Hepatocyte (in vitro differentiated cells): ENCODE measurements at regions not wholly inside any gene's neighbourhood (a gene's known extent, or its start where the extent isn't known, plus 50 kb on each side); places are given as distances from the start of the nearest gene placed in this dataset.

Experiments used
- DNase-seq: peaks from one replicate; pipeline ENCODE4 v3.0.0-alpha.2; 2016; ENCODE audit warnings: low spot score
- H2AFZ ChIP-seq: fragments of 200-600 bp; sonication (generic); 2 replicates; pipeline ENCODE4 v1.6.0; 2016; ENCODE audit warnings: antibody characterized with exemption, mild to moderate bottlenecking
- H3K27ac ChIP-seq: fragments of 200-600 bp; sonication (generic); 2 replicates; pipeline ENCODE4 v1.5.1; 2016; ENCODE audit warnings: mild to moderate bottlenecking
- H3K27me3 ChIP-seq: fragments of 200-600 bp; sonication (generic); 2 replicates; pipeline ENCODE4 v1.6.1; 2016
- H3K36me3 ChIP-seq: fragments of 200-600 bp; sonication (generic); replicated peaks from 2 replicates; pipeline ENCODE4 v1.5.1; 2016; ENCODE audit warnings: low read depth; ENCODE audit not compliant: insufficient read depth
- H3K4me1 ChIP-seq: fragments of 200-600 bp; sonication (generic); 2 replicates; pipeline ENCODE4 v1.5.1; 2016; ENCODE audit warnings: mild to moderate bottlenecking, moderate library complexity; ENCODE audit not compliant: insufficient read depth
- H3K4me2 ChIP-seq: fragments of 200-600 bp; sonication (generic); 2 replicates; pipeline ENCODE4 v1.6.0; 2016
- H3K4me3 ChIP-seq: fragments of 200-600 bp; sonication (generic); 2 replicates; pipeline ENCODE4 v1.5.1; 2016; ENCODE audit warnings: mild to moderate bottlenecking
- H3K79me2 ChIP-seq: fragments of 200-600 bp; sonication (generic); 2 replicates; pipeline ENCODE4 v1.6.0; 2017; ENCODE audit warnings: mild to moderate bottlenecking
- H3K9me2 ChIP-seq: fragments of 200-600 bp; sonication (generic); replicated peaks from 2 replicates; pipeline ENCODE4 v1.6.0; 2017; ENCODE audit warnings: mild to moderate bottlenecking; ENCODE audit not compliant: insufficient read depth
- H3K9me3 ChIP-seq: fragments of 200-600 bp; sonication (generic); 2 replicates; pipeline ENCODE4 v1.5.1; 2016; ENCODE audit warnings: low read depth, mild to moderate bottlenecking
- H4K20me1 ChIP-seq: fragments of 200-600 bp; sonication (generic); 2 replicates; pipeline ENCODE4 v1.6.0; 2016; ENCODE audit warnings: mild to moderate bottlenecking; ENCODE audit not compliant: insufficient read depth, poor library complexity, severe bottlenecking
- EZH2 ChIP-seq: fragments of 200-600 bp; sonication (generic); IDR thresholded peaks from 2 replicates; pipeline ENCODE4 v1.6.1; 2016; ENCODE audit warnings: antibody characterized with exemption, mild to moderate bottlenecking, borderline replicate concordance
- EZH2phosphoT487 ChIP-seq: fragments of 200-600 bp; sonication (generic); IDR thresholded peaks from one replicate; pipeline ENCODE4 v1.6.1; 2018; ENCODE audit warnings: antibody characterized with exemption, mild to moderate bottlenecking, low read depth, moderate library complexity; ENCODE audit not compliant: unreplicated experiment, severe bottlenecking
- WGBS: methylation state at CpG from one replicate; pipeline ENCODE4 v1.1.6; 2016; ENCODE audit warnings: low lambda C conversion rate; ENCODE audit errors: missing lambda C conversion rate; 5-methylcytosine and 5-hydroxymethylcytosine counted together
- TF ChIP-seq, protein P1 (sequence below): fragments of 200-600 bp; sonication (generic); IDR thresholded peaks from 2 replicates; pipeline ENCODE4 v1.5.1; 2016; ENCODE audit warnings: antibody characterized with exemption, mild to moderate bottlenecking; ENCODE audit not compliant: poor library complexity

GRCh38 chr7:67589183-67589582, 592.5 kb downstream of the TYW1 start:
- no peak overlapping the region for H2AFZ ChIP-seq
- H3K27ac ChIP-seq, result no peak overlapping the region
- DNase-seq, result no peak
- H3K9me3 ChIP-seq, result no peaks in the 10 kb centered on the region
- TF ChIP-seq EZH2phosphoT487 (no peak), EZH2 (no peak)
- TF ChIP-seq, protein P1, sequence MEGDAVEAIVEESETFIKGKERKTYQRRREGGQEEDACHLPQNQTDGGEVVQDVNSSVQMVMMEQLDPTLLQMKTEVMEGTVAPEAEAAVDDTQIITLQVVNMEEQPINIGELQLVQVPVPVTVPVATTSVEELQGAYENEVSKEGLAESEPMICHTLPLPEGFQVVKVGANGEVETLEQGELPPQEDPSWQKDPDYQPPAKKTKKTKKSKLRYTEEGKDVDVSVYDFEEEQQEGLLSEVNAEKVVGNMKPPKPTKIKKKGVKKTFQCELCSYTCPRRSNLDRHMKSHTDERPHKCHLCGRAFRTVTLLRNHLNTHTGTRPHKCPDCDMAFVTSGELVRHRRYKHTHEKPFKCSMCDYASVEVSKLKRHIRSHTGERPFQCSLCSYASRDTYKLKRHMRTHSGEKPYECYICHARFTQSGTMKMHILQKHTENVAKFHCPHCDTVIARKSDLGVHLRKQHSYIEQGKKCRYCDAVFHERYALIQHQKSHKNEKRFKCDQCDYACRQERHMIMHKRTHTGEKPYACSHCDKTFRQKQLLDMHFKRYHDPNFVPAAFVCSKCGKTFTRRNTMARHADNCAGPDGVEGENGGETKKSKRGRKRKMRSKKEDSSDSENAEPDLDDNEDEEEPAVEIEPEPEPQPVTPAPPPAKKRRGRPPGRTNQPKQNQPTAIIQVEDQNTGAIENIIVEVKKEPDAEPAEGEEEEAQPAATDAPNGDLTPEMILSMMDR, result no peak
- H3K4me3 ChIP-seq, result no peak overlapping the region
- H3K9me2 ChIP-seq, result no peaks in the 10 kb centered on the region
- H4K20me1 ChIP-seq, result no peaks in the 10 kb centered on the region
- WGBS, result 88% methylated on average over 10 of the region's 10 CpGs
- no peak overlapping the region for H3K4me2 ChIP-seq
- H3K4me1 ChIP-seq, result no peaks in the 10 kb centered on the region
- no peaks in the 10 kb centered on the region for H3K36me3 ChIP-seq
- H3K27me3 ChIP-seq, result no peaks in the 10 kb centered on the region
- H3K79me2 ChIP-seq, result no peaks in the 10 kb centered on the region

DNA sequence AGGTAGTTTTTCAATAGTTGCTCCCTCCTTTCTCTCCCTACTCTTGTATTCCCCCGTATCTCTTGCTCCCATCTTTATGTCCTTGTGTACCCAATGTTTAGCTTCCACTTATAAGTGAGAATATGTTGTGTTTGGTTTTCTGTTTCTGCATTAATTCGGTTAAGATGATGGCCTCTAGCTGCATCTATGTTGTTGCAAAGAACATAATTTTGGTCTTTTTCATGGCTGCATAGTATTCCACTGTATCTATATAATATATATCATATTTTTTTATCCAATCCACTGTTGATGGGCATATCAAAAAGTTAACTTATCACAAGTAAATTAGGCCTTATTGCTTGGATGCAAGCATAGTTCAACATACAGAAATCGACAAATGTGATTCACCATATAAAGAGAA, 594.0 kb downstream of the TYW1 start:
- no peak for DNase-seq
- no peaks in the 10 kb centered on the region for H3K79me2 ChIP-seq
- H3K4me2 ChIP-seq, result no peak overlapping the region
- H3K9me3 ChIP-seq, result no peaks in the 10 kb centered on the region
- H3K4me1 ChIP-seq, result no peaks in the 10 kb centered on the region
- WGBS, result 76% methylated on average over 3 of the region's 3 CpGs
- no peaks in the 10 kb centered on the region for H4K20me1 ChIP-seq
- no peaks in the 10 kb centered on the region for H3K9me2 ChIP-seq
- TF ChIP-seq EZH2phosphoT487 (no peak), EZH2 (no peak)
- TF ChIP-seq, protein P1, result no peak
- no peak overlapping the region for H3K4me3 ChIP-seq
- peaks cover 5% of the 10 kb centered on the region for H3K27me3 ChIP-seq
- H2AFZ ChIP-seq, result no peak overlapping the region
- H3K36me3 ChIP-seq, result no peaks in the 10 kb centered on the region
- no peak overlapping the region for H3K27ac ChIP-seq

DNA sequence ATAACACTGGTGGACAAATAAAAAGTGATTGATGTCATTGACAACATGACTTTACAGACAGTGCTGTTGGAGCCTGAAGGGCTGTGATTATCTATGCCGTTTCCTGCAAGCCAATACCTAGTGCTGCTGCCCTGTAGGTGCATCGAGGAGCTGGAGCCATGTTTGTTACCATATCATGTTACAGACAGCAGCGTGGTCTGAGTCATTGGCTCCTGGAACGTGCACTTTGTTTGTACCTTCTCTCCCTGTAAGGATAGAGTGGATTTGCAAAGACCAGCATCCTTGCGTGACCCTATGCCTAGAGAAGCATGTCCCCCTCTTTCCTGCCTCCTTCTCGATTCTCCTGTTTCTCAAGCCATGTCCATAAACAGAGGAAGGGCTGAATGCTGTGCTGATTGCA, 597.2 kb downstream of the TYW1 start:
- no peaks in the 10 kb centered on the region for H3K9me3 ChIP-seq
- no peak overlapping the region for H3K27ac ChIP-seq
- H3K4me2 ChIP-seq, result no peak overlapping the region
- H3K9me2 ChIP-seq, result no peaks in the 10 kb centered on the region
- no peaks in the 10 kb centered on the region for H4K20me1 ChIP-seq
- TF ChIP-seq EZH2, result no peak
- no peak overlapping the region for H3K4me3 ChIP-seq
- 38% methylated on average over 6 of the region's 6 CpGs for WGBS
- H3K36me3 ChIP-seq, result no peaks in the 10 kb centered on the region
- H3K4me1 ChIP-seq, result no peaks in the 10 kb centered on the region
- H3K79me2 ChIP-seq, result no peaks in the 10 kb centered on the region
- no peak overlapping the region for H2AFZ ChIP-seq
- H3K27me3 ChIP-seq, result peaks cover 5% of the 10 kb centered on the region
- DNase-seq, result no peak

GRCh38 chr7:67595431-67596180, 599.0 kb downstream of the TYW1 start:
- DNase-seq, result no peak
- WGBS, result 93% methylated on average over 15 of the region's 15 CpGs
- Histone ChIP-seq H3K4me3 (no peak overlapping the region), H4K20me1 (no peaks in the 10 kb centered on the region), H3K9me2 (no peaks in the 10 kb centered on the region), H3K27ac (no peak overlapping the region), H3K4me1 (no peaks in the 10 kb centered on the region), H3K4me2 (no peak overlapping the region), H3K9me3 (no peaks in the 10 kb centered on the region), H2AFZ (no peak overlapping the region), H3K79me2 (no peaks in the 10 kb centered on the region), H3K36me3 (no peaks in the 10 kb centered on the region), H3K27me3 (peaks cover 5% of the 10 kb centered on the region)
- TF ChIP-seq EZH2phosphoT487 (no peak), EZH2 (no peak)
- TF ChIP-seq, protein P1, result no peak
